ENCODE measurements at regions not wholly inside any gene's neighbourhood (a gene's known extent, or its start where the extent isn't known, plus 50 kb on each side); places are given as distances from the start of the nearest gene placed in this dataset.

DNA sequence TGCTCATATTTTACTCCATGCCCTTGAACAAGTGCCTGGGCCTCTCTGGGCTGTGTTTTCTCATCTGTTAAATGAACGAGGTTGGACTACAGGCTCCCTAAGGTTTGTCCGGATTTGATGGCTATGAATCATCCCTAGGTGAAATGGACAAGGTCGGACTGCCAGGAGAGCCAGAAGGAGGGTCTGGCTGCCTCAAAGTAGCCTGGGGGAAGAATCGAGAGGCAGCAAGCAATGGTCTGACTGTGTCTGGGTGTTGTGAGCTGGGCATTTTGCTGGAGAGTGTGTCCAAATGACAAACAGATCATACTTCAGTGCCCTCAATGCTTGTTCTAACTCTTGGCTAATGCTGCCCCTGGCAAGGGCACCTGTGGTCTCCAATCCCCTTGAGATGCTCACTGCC, 730.9 kb downstream of the PTPRU start:
- no peak for DNase-seq (ENCODE audit: low read depth)

GRCh38 chr1:29966526-29967045, 730.3 kb downstream of the PTPRU start:
- no peak for DNase-seq (ENCODE audit: low read depth)

GRCh38 chr1:29964718-29965533, 728.6 kb downstream of the PTPRU start:
- no peak for DNase-seq (ENCODE audit: low read depth)

GRCh38 chr1:29963946-29964345, 727.6 kb downstream of the PTPRU start:
- DNase-seq (ENCODE audit: low read depth) = no peak

- no peak for DNase-seq (ENCODE audit: low read depth)
Observed at GRCh38 chr1:29962831-29963247, 726.5 kb downstream of the PTPRU start.

DNA sequence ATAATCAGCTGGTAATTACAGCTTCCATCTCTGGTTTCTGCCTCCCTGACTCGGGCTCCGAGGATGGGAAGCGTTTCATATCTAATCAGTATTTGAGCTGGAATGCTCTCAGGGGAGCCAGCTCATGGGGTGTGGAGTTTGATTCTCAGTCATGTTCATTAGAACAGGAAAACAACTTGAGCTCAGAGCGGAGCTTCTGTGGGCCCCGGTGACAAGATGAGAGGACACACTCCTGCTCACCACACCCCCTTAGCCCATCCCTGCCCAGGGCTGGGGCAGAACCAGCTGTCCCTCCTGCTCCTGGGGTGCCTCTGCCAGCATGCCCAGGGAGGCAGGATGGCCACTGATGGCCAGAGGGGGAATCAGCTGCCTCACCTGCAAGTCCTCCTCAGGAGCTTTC, 726.0 kb downstream of the PTPRU start:
- DNase-seq (ENCODE audit: low read depth) = no peak

- DNase-seq (ENCODE audit: low read depth) = no peak
Observed at GRCh38 chr1:29961293-29962059, 725.2 kb downstream of the PTPRU start.

DNA sequence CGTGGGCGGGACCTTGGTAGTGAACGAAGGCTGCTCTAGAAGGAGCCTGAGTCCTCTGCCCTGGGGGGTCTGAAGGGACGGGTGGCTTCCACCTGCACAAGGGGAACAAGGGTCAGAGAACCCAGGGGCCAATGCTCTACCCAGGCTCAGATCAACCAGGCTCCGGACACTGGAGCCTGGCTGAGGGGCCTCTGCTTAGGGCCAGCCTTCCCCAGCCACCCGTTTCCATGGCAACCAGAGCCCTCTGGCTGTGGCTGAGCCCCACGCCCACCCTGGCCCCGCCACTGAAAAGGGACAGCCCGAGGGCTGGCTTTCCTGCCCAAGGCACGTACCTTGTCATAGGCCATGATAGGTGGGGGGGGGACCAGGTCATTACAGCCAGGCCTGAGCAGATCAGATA, 724.6 kb downstream of the PTPRU start:
- DNase-seq (ENCODE audit: low read depth) = no peak

DNA sequence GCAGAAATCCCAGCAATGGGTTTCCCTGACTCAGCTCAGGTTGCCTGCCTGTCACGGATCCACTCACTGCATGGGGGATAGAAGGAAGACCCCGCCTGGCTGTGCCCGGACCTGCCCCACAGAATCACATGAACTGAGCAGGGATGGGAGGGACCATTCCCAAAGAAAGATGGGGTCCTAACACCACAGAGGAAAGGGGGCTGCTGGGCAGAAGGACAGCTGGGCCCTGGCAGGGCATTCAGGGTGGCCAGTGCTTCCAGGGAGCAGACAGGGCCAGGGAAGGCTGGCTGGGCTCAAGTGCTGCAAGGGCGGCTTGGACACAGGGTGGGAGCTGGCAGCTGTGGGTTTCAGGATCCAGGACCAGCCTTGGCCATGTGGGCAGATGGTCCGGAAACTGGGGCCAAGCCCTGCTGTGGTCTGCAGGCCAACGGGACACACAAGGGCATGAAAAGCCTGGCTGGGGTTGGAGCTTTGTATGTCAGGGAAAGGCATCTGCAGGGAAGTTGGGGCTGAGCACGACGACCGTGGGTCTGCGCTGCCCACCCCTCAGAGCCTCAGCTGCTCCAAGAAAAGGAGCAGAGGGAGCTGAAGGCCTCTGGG, 723.9 kb downstream of the PTPRU start:
- no peak for DNase-seq (ENCODE audit: low read depth)

- DNase-seq (ENCODE audit: low read depth) = no peak
Observed at GRCh38 chr1:29959356-29959755, 723.0 kb downstream of the PTPRU start.

DNA sequence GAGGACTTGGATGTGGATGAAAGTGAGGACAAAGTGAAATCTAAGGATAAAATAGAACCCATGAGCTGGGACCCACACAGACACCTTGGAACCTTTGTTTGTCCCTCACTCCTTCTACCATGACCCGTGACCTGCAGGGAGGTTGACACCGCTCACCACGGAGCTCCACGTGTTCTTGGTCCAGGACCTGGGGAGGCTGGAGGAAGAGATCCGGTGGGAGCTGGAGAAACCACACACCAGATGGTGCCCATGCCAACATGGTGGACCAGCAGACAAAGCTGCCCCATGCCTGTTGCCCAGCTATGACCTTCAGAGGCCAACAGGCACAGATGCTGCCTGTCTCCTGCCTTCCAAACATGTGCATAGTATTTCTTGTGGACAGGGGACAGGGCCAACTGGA, 721.9 kb downstream of the PTPRU start:
- DNase-seq (ENCODE audit: low read depth) = no peak

DNA sequence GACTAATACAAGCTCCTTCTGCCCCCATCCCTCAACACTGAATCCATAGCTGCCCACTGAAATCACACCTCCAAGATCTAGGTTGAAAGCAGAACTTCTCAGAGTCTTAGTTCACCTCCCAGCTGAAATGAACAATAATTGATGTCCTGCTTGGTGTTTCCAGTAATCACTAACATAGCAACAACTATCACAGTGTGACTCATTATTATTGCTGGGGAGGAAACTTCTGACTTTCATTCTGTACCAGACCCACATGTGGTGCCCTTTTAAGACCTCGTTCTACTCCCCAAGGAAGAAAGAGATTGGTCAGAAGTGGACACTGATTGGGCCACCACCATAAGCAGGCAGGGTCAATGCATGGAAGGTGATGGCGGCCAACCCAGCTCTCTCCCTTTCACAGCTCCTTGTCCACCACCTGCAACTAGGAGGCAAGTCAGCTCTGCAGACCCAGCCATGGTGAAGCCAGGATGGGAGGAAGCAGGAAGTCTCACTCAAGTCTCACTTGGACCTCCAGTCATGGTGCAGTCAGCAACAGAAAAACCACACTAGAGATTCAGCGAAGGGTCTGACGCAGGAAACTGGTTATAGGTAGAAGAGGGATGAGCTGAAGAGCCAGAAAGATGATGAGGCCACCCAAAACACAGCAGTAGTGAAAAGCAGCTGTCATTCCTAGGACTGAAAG, 720.2 kb downstream of the PTPRU start:
- DNase-seq (ENCODE audit: low read depth) = no peak

- no peak for DNase-seq (ENCODE audit: low read depth)
Observed at GRCh38 chr1:29954591-29954990, 718.3 kb downstream of the PTPRU start.

GRCh38 chr1:29953961-29954360, 717.6 kb downstream of the PTPRU start:
- DNase-seq (ENCODE audit: low read depth) = no peak

- no peak for DNase-seq (ENCODE audit: low read depth)
Observed at GRCh38 chr1:29949676-29950075, 713.4 kb downstream of the PTPRU start.

GRCh38 chr1:29948581-29948980, 712.3 kb downstream of the PTPRU start:
- no peak for DNase-seq (ENCODE audit: low read depth)

DNA sequence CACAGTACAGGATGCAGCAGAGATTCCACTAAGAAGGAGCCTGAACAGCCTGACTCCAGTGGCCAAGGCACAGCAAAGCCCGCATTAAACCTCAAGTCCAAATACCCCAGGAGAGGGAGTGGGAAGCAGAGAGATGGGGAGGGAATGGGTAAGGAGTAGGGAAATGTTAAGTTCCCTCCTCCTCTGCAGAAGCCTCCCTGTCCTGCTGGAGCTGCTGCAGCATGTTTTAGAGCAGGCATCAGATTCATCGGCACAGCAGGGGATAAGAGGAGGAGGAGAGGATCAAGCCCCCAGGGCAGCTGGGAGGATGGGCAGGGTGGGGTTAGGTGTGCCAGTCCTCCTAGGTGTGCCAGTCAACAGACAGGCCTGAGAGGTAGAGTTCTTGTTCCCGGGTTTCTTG, 709.7 kb downstream of the PTPRU start:
- no peak for DNase-seq (ENCODE audit: low read depth)

GRCh38 chr1:29945426-29945825, 709.1 kb downstream of the PTPRU start:
- no peak for DNase-seq (ENCODE audit: low read depth)

GRCh38 chr1:29944253-29944905, 708.1 kb downstream of the PTPRU start:
- no peak for DNase-seq (ENCODE audit: low read depth)

DNA sequence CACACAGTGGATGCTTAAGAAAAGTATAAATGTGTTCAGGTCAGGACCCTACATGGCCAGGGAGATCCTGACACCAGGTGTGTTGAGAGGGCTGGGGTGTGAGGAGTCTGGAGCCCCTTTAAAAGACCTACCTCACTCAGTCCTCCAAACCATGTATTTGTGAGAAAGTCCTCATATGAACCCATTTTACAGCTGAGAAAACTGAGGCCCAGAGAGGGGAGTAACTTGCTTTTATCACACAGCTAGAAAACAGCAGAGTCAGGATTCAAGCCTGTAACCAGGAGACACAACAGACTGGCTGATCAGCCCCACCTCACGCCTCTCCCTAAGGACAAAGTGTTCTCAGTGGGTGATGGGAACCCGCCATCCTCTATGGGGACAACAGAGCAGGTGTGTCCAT, 706.7 kb downstream of the PTPRU start:
- no peak for DNase-seq (ENCODE audit: low read depth)

GRCh38 chr1:29939079-29939478, 702.8 kb downstream of the PTPRU start:
- no peak for DNase-seq (ENCODE audit: low read depth)

DNA sequence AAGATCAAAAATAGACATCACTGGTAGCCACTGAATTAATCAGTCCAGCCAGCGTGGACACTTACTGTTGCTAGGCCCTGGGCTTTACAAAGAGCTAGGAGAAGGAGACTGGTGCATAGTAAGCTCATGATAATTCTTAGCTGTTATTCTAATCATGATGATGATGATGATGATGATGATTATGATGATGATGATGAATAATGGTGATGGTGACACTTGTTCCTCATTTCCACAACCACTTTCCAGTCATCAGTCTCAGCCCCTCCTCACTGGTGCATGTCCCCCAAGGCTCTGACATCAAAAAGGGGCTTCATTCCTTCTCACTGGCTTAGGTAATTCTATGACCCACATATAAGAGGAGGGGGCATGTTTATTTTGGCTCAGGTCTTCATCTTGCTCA, 701.0 kb downstream of the PTPRU start:
- DNase-seq (ENCODE audit: low read depth) = no peak

Data from fibroblast of gingiva (primary cell).